NB4 (cell line): ENCODE measurements at regions not wholly inside any gene's neighbourhood (a gene's known extent, or its start where the extent isn't known, plus 50 kb on each side); places are given as distances from the start of the nearest gene placed in this dataset.

Source experiments
- DNase-seq: peaks from one replicate; pipeline ENCODE4 v3.0.0; 2010; ENCODE audit warnings: low read depth
- H3K4me3 ChIP-seq: one replicate; pipeline ENCODE4 v1.5.1; 2011; ENCODE audit warnings: mild to moderate bottlenecking, low read depth, low read length, moderate library complexity
- MYC ChIP-seq: IDR thresholded peaks from 2 replicates; pipeline ENCODE4 v1.6.1; 2011; ENCODE audit warnings: low read depth, low read length
- POLR2A ChIP-seq: IDR thresholded peaks from 2 replicates; pipeline ENCODE4 v1.6.1; 2011; ENCODE audit warnings: mild to moderate bottlenecking; ENCODE audit not compliant: insufficient read length; ENCODE audit errors: extremely low read depth
- TF ChIP-seq, protein P1 (sequence below): IDR thresholded peaks from one replicate; pipeline ENCODE4 v1.5.1; 2012; ENCODE audit warnings: low read depth, low read length
- TF ChIP-seq, protein P2 (sequence below): IDR thresholded peaks from 2 replicates; pipeline ENCODE4 v1.6.1; 2011; ENCODE audit warnings: low read depth, low read length

DNA sequence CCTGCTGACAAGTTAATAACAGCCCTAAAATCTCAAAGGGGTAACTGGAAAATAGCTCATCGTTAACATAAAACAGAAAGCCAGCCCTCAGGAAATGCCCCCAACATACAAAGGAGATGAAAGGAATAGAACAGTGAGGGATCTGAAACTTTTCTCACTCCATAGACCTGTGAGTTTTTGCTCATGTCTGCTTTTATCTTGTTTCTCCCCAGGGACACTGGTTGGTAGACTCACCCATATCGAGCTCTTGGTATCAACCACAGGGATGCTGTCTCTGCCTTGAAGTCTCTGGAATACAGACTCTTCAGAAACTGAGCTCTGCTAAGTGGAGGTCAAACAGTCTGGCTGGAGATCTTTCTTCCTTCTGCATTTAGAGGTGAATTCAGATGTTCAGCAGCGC, 77.4 kb upstream of the CAMK1G start:
- DNase-seq = no peak
- TF ChIP-seq POLR2A (no peak), MYC (no peak)
- TF ChIP-seq, protein P1, sequence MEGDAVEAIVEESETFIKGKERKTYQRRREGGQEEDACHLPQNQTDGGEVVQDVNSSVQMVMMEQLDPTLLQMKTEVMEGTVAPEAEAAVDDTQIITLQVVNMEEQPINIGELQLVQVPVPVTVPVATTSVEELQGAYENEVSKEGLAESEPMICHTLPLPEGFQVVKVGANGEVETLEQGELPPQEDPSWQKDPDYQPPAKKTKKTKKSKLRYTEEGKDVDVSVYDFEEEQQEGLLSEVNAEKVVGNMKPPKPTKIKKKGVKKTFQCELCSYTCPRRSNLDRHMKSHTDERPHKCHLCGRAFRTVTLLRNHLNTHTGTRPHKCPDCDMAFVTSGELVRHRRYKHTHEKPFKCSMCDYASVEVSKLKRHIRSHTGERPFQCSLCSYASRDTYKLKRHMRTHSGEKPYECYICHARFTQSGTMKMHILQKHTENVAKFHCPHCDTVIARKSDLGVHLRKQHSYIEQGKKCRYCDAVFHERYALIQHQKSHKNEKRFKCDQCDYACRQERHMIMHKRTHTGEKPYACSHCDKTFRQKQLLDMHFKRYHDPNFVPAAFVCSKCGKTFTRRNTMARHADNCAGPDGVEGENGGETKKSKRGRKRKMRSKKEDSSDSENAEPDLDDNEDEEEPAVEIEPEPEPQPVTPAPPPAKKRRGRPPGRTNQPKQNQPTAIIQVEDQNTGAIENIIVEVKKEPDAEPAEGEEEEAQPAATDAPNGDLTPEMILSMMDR = no peak
- TF ChIP-seq, protein P2, sequence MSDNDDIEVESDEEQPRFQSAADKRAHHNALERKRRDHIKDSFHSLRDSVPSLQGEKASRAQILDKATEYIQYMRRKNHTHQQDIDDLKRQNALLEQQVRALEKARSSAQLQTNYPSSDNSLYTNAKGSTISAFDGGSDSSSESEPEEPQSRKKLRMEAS = no peak
- no peak overlapping the region for H3K4me3 ChIP-seq

GRCh38 chr1:209509039-209509438, 74.5 kb upstream of the CAMK1G start:
- TF ChIP-seq MYC = no peak
- TF ChIP-seq, protein P2 = no peak
- no peak for TF ChIP-seq POLR2A
- TF ChIP-seq, protein P1 = no peak
- H3K4me3 ChIP-seq = no peak overlapping the region
- no peak for DNase-seq

- no peak overlapping the region for H3K4me3 ChIP-seq
- no peak for DNase-seq
- no peak for TF ChIP-seq POLR2A
- TF ChIP-seq, protein P2 = no peak
Measured at GRCh38 chr1:209510063-209510462, 73.5 kb upstream of the CAMK1G start.

DNA sequence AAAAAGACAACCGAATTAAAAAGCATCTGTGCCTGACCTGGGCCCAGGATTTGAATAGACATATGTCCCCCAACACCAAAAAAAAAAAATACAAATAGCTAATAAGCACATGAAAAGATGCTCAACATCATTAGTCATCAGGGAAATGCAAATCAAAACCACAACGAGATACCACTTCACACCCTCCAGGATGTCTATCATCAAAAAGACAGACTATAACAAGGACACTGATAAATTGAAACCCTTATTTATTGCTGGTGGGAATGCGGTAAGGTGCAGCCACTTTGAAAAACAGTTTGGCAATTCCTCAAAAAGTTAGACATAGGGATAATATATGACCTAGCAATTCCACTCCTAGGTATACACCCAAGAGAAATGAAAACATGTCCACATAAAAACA, 72.3 kb upstream of the CAMK1G start:
- no peak overlapping the region for H3K4me3 ChIP-seq
- DNase-seq = no peak
- no peak for TF ChIP-seq MYC
- TF ChIP-seq, protein P2 = no peak
- TF ChIP-seq, protein P1 = no peak
- no peak for TF ChIP-seq POLR2A

- no peak overlapping the region for H3K4me3 ChIP-seq
- TF ChIP-seq MYC = no peak
- TF ChIP-seq, protein P1 = no peak
- TF ChIP-seq, protein P2 = no peak
- TF ChIP-seq POLR2A = no peak
- no peak for DNase-seq
Measured at GRCh38 chr1:209512821-209513220, 70.7 kb upstream of the CAMK1G start.

DNA sequence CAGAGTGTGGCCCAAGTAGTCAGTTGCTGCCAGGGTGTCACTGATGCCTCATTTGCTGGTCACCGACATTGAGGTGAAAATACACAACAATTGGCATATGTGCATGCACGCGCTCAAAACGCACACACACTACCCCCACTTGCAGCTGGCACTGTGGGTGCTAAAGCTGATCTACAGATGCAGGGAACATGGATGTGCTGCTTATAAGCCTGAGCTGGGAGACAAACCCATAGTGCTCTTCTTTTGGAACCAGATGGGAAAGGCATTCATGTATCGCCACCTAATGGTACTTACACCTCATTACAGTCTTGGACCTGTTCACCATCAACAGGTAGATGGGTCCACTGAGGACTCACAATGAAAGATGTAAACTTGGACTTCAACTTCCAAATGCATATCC, 70.3 kb upstream of the CAMK1G start:
- DNase-seq = peak; percentile 49
- TF ChIP-seq MYC = no peak
- TF ChIP-seq, protein P1 = peak; percentile 56
- H3K4me3 ChIP-seq = no peak overlapping the region
